ENCODE measurements at regions not wholly inside any gene's neighbourhood (a gene's known extent, or its start where the extent isn't known, plus 50 kb on each side); places are given as distances from the start of the nearest gene placed in this dataset.
"Not testable (repeated sequence)": the region's sequence is repeated elsewhere in the genome, so short reads cannot be mapped to it uniquely, and the experiment has no call there.

DNA sequence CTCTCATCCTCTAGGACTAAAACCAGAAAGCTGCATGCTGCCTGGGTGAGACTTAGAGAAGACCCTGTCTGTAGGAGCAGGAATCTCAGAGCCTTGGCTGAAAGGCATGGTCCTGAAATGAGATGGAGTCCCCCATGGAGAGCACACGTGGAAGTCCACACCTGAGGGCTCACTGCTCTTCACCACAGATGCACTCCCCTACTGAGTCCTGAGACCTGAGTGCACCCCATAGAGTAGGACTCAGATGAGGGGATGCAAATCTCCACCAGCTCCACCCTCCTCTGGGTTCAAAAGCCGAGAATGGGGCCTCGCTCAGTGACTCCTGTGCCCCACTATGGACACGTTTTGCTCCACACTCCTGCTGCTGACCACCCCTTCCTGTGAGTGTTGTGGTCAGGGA is 171.4 kb upstream of the TP53TG3 start:
- TF ChIP-seq, protein P1, sequence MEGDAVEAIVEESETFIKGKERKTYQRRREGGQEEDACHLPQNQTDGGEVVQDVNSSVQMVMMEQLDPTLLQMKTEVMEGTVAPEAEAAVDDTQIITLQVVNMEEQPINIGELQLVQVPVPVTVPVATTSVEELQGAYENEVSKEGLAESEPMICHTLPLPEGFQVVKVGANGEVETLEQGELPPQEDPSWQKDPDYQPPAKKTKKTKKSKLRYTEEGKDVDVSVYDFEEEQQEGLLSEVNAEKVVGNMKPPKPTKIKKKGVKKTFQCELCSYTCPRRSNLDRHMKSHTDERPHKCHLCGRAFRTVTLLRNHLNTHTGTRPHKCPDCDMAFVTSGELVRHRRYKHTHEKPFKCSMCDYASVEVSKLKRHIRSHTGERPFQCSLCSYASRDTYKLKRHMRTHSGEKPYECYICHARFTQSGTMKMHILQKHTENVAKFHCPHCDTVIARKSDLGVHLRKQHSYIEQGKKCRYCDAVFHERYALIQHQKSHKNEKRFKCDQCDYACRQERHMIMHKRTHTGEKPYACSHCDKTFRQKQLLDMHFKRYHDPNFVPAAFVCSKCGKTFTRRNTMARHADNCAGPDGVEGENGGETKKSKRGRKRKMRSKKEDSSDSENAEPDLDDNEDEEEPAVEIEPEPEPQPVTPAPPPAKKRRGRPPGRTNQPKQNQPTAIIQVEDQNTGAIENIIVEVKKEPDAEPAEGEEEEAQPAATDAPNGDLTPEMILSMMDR (IDR thresholded peaks at IDR 0.05; ENCODE audit: low read depth, low read length, missing input control) = not testable (repeated sequence)
- TF ChIP-seq, protein P2, sequence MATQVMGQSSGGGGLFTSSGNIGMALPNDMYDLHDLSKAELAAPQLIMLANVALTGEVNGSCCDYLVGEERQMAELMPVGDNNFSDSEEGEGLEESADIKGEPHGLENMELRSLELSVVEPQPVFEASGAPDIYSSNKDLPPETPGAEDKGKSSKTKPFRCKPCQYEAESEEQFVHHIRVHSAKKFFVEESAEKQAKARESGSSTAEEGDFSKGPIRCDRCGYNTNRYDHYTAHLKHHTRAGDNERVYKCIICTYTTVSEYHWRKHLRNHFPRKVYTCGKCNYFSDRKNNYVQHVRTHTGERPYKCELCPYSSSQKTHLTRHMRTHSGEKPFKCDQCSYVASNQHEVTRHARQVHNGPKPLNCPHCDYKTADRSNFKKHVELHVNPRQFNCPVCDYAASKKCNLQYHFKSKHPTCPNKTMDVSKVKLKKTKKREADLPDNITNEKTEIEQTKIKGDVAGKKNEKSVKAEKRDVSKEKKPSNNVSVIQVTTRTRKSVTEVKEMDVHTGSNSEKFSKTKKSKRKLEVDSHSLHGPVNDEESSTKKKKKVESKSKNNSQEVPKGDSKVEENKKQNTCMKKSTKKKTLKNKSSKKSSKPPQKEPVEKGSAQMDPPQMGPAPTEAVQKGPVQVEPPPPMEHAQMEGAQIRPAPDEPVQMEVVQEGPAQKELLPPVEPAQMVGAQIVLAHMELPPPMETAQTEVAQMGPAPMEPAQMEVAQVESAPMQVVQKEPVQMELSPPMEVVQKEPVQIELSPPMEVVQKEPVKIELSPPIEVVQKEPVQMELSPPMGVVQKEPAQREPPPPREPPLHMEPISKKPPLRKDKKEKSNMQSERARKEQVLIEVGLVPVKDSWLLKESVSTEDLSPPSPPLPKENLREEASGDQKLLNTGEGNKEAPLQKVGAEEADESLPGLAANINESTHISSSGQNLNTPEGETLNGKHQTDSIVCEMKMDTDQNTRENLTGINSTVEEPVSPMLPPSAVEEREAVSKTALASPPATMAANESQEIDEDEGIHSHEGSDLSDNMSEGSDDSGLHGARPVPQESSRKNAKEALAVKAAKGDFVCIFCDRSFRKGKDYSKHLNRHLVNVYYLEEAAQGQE (IDR thresholded peaks at IDR 0.05) = not testable (repeated sequence)
- not testable (repeated sequence) for TF ChIP-seq GABPA (IDR thresholded peaks at IDR 0.05 in 1 of 2, conservative IDR thresholded peaks at IDR 0.05 in 1 of 2); TAF1 (conservative IDR thresholded peaks at IDR 0.05); NR2F2 (IDR thresholded peaks at IDR 0.05); YY1 (IDR thresholded peaks at IDR 0.05); RAD21 (IDR thresholded peaks at IDR 0.05); JUND (IDR thresholded peaks at IDR 0.05); EGR1 (IDR thresholded peaks at IDR 0.05; ENCODE audit: low read depth in 2 of 2)
- TF ChIP-seq, protein P3, sequence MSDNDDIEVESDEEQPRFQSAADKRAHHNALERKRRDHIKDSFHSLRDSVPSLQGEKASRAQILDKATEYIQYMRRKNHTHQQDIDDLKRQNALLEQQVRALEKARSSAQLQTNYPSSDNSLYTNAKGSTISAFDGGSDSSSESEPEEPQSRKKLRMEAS (IDR thresholded peaks at IDR 0.05) = not testable (repeated sequence)
- TF ChIP-seq, protein P4, sequence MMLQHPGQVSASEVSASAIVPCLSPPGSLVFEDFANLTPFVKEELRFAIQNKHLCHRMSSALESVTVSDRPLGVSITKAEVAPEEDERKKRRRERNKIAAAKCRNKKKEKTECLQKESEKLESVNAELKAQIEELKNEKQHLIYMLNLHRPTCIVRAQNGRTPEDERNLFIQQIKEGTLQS (IDR thresholded peaks at IDR 0.05) = not testable (repeated sequence)
- TF ChIP-seq, protein P5, sequence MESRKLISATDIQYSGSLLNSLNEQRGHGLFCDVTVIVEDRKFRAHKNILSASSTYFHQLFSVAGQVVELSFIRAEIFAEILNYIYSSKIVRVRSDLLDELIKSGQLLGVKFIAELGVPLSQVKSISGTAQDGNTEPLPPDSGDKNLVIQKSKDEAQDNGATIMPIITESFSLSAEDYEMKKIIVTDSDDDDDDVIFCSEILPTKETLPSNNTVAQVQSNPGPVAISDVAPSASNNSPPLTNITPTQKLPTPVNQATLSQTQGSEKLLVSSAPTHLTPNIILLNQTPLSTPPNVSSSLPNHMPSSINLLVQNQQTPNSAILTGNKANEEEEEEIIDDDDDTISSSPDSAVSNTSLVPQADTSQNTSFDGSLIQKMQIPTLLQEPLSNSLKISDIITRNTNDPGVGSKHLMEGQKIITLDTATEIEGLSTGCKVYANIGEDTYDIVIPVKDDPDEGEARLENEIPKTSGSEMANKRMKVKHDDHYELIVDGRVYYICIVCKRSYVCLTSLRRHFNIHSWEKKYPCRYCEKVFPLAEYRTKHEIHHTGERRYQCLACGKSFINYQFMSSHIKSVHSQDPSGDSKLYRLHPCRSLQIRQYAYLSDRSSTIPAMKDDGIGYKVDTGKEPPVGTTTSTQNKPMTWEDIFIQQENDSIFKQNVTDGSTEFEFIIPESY (IDR thresholded peaks at IDR 0.05) = not testable (repeated sequence)
